Right lobe of liver (tissue), 6 donors: ENCODE measurements at regions not wholly inside any gene's neighbourhood (a gene's known extent, or its start where the extent isn't known, plus 50 kb on each side); places are given as distances from the start of the nearest gene placed in this dataset.

Source experiments
- ATAC-seq, 4 donors: fragments of 200-7000 bp; cut with Tn5 transposase; one replicate each; pipeline ENCODE4 v1.9.1; 2020; ENCODE audit warnings: mild to moderate bottlenecking in 4 of 4, moderate library complexity in 4 of 4
- DNase-seq, 3 donors: peaks; one replicate each; pipeline ENCODE4 v3.0.0-alpha.2; 2020
- H3K27ac ChIP-seq, 3 donors: fragments of 200-600 bp; one replicate each; pipeline ENCODE4 v1.8.0; 2022
- H3K27me3 ChIP-seq, 2 donors: fragments of 200-600 bp; one replicate each; pipeline ENCODE4 v1.8.0; 2022
- H3K36me3 ChIP-seq, 4 donors: fragments of 200-600 bp; sonication (generic) in 1 of 4; one replicate each; pipeline versions ENCODE4 v1.5.1 to v1.8.0; 2017 to 2022; ENCODE audit warnings: control low read depth in 1 of 4
- H3K4me1 ChIP-seq, 4 donors: fragments of 200-600 bp; sonication (generic) in 1 of 4; one replicate each; pipeline versions ENCODE4 v1.5.1 to v1.8.0; 2017 to 2022; ENCODE audit warnings: control low read depth in 1 of 4
- H3K4me3 ChIP-seq, 3 donors: fragments of 200-600 bp; one replicate each; pipeline ENCODE4 v1.8.0; 2022
- H3K9me3 ChIP-seq, 4 donors: fragments of 200-600 bp; sonication (generic) in 1 of 4; one replicate each; pipeline versions ENCODE4 v1.5.1 to v1.8.0; 2017 to 2022; ENCODE audit warnings: control low read depth in 1 of 4
- CTCF ChIP-seq, 4 donors: fragments of 200-600 bp in 3 of 4; fragments of 450-650 bp in 1 of 4; IDR thresholded peaks; one replicate each; pipeline versions ENCODE4 v1.5.1 to v1.8.0; 2016 to 2022; ENCODE audit warnings: antibody characterized with exemption in 4 of 4, mild to moderate bottlenecking in 2 of 4
- POLR2A ChIP-seq: fragments of 450-650 bp; IDR thresholded peaks from one replicate; pipeline ENCODE4 v1.6.1; 2017; ENCODE audit warnings: antibody characterized with exemption, mild to moderate bottlenecking
- WGBS: methylation state at CpG from one replicate; pipeline ENCODE4 v1.1.6; 2018; ENCODE audit warnings: low coverage, low lambda C conversion rate; ENCODE audit not compliant: insufficient coverage; ENCODE audit errors: missing lambda C conversion rate; 5-methylcytosine and 5-hydroxymethylcytosine counted together
- intact Hi-C, 2 donors: fragments of 100-400 bp; cut with DNase I; formaldehyde crosslinking; loops; one replicate each; pipeline versions ENCODE4 v1.11.2 to v1.14.1; 2022
- donor health status: DM: no; HTN: yes; CAD: no.
- donor health status: DM: no; HTN: no; CAD: no.
- donor health status: DM: no; HTN: no; CAD: no.
- donor health status: DM: no; HTN: yes; CAD: no.
- donor health status: DM: no; HTN: yes; CAD: no.

- WGBS = 10% methylated on average over 1 of the region's 1 CpG
- intact Hi-C loops = no loop called here
- TF ChIP-seq CTCF (IDR thresholded peaks at IDR 0.05) (no peak), POLR2A (no peak)
- Histone ChIP-seq H3K36me3 (no peaks in the 10 kb centered on the region), H3K9me3 (no peaks in the 10 kb centered on the region), H3K4me3 (no peak overlapping the region), H3K27ac (no peak overlapping the region), H3K27me3 (no peaks in the 10 kb centered on the region), H3K4me1 (no peaks in the 10 kb centered on the region)
- DNase-seq (no peak), ATAC-seq (no peak)
These were observed 194.1 kb downstream of the NUAK1 start for GRCh38 chr12:105944628-105945027.

- no peak for ATAC-seq
These were observed 192.9 kb downstream of the NUAK1 start for GRCh38 chr12:105945880-105946279.

GRCh38 chr12:105946493-105946901, 192.3 kb downstream of the NUAK1 start:
- H3K27me3 ChIP-seq = no peaks in the 10 kb centered on the region
- no peaks in the 10 kb centered on the region for H3K36me3 ChIP-seq
- no peak overlapping the region for H3K27ac ChIP-seq
- 86% methylated on average over 1 of the region's 2 CpGs for WGBS
- no peaks in the 10 kb centered on the region for H3K4me1 ChIP-seq
- intact Hi-C loops = no loop called here
- no peak overlapping the region for H3K4me3 ChIP-seq
- no peaks in the 10 kb centered on the region for H3K9me3 ChIP-seq
- TF ChIP-seq POLR2A (no peak), CTCF (IDR thresholded peaks at IDR 0.05) (no peak)
- DNase-seq (no peak), ATAC-seq (peak in 1 of 4 donors; percentile 28)

More at GRCh38 chr12:105945880-105946279, 192.9 kb downstream of the NUAK1 start:
- H3K36me3 ChIP-seq = no peaks in the 10 kb centered on the region
- no peaks in the 10 kb centered on the region for H3K4me1 ChIP-seq
- H3K9me3 ChIP-seq = no peaks in the 10 kb centered on the region
- TF ChIP-seq CTCF (IDR thresholded peaks at IDR 0.05) (no peak), POLR2A (no peak)
- WGBS = 45% methylated on average over 1 of the region's 1 CpG
- H3K27ac ChIP-seq = no peak overlapping the region
- no peak overlapping the region for H3K4me3 ChIP-seq
- no peak for DNase-seq
- intact Hi-C loops = no loop called here
- H3K27me3 ChIP-seq = no peaks in the 10 kb centered on the region

GRCh38 chr12:105947906-105948305, 190.8 kb downstream of the NUAK1 start:
- intact Hi-C loops = no loop called here
- WGBS = 89% methylated on average over 3 of the region's 5 CpGs
- TF ChIP-seq CTCF (IDR thresholded peaks at IDR 0.05) (no peak), POLR2A (no peak)
- no peaks in the 10 kb centered on the region for H3K4me1 ChIP-seq
- H3K27me3 ChIP-seq = no peaks in the 10 kb centered on the region
- ATAC-seq (no peak), DNase-seq (no peak)
- no peak overlapping the region for H3K4me3 ChIP-seq
- H3K27ac ChIP-seq = no peak overlapping the region
- no peaks in the 10 kb centered on the region for H3K9me3 ChIP-seq
- no peaks in the 10 kb centered on the region for H3K36me3 ChIP-seq

- no peak for DNase-seq
- intact Hi-C loops = no loop called here
These were observed 190.4 kb downstream of the NUAK1 start for GRCh38 chr12:105948331-105948730.

More at GRCh38 chr12:105948331-105948730, 190.4 kb downstream of the NUAK1 start:
- H3K4me3 ChIP-seq = no peak overlapping the region
- H3K27me3 ChIP-seq = no peaks in the 10 kb centered on the region
- no peaks in the 10 kb centered on the region for H3K4me1 ChIP-seq
- no peaks in the 10 kb centered on the region for H3K36me3 ChIP-seq
- 56% methylated on average over 4 of the region's 4 CpGs for WGBS
- no peak for ATAC-seq
- no peak overlapping the region for H3K27ac ChIP-seq
- no peaks in the 10 kb centered on the region for H3K9me3 ChIP-seq
- no peak for TF ChIP-seq CTCF (IDR thresholded peaks at IDR 0.05)
- no peak for TF ChIP-seq POLR2A
